Activated T-cell treated with anti-CD3 and anti-CD28 coated beads, Interleukin-2, amount 50 U/mL, for 48 hours (primary cell): ENCODE measurements at regions not wholly inside any gene's neighbourhood (a gene's known extent, or its start where the extent isn't known, plus 50 kb on each side); places are given as distances from the start of the nearest gene placed in this dataset.

Experiments used
- DNase-seq, 2 experiments: peaks; one replicate each; pipeline ENCODE4 v3.0.0-alpha.2; 2020

- DNase-seq, result no peak
Observed at GRCh38 chr12:89895591-89895990, 187.0 kb upstream of the ATP2B1 start.

GRCh38 chr12:89895101-89895500, 186.5 kb upstream of the ATP2B1 start:
- no peak for DNase-seq

GRCh38 chr12:89893972-89894706, 185.5 kb upstream of the ATP2B1 start:
- no peak for DNase-seq

- DNase-seq, result no peak
Observed at GRCh38 chr12:89892436-89892835, 183.8 kb upstream of the ATP2B1 start.

- no peak for DNase-seq
Observed at GRCh38 chr12:89891933-89892332, 183.3 kb upstream of the ATP2B1 start.

- DNase-seq, result no peak
Observed at GRCh38 chr12:89890161-89890560, 181.5 kb upstream of the ATP2B1 start.

GRCh38 chr12:89889062-89889461, 180.4 kb upstream of the ATP2B1 start:
- no peak for DNase-seq

- DNase-seq, result no peak
Observed at GRCh38 chr12:89884952-89885351, 176.3 kb upstream of the ATP2B1 start.

- no peak for DNase-seq
Observed at GRCh38 chr12:89884416-89884898, 175.8 kb upstream of the ATP2B1 start.

- DNase-seq, result no peak
Observed at GRCh38 chr12:89883630-89884389, 175.2 kb upstream of the ATP2B1 start.

- DNase-seq, result no peak
Observed at GRCh38 chr12:89882792-89883191, 174.2 kb upstream of the ATP2B1 start.

GRCh38 chr12:89882050-89882449, 173.4 kb upstream of the ATP2B1 start:
- no peak for DNase-seq

- DNase-seq, result peak; percentile 32 to 40
Observed at GRCh38 chr12:89880690-89881350, 172.2 kb upstream of the ATP2B1 start.

GRCh38 chr12:89879766-89880165, 171.1 kb upstream of the ATP2B1 start:
- no peak for DNase-seq

GRCh38 chr12:89878950-89879349, 170.3 kb upstream of the ATP2B1 start:
- DNase-seq, result no peak

GRCh38 chr12:89878327-89878726, 169.7 kb upstream of the ATP2B1 start:
- DNase-seq, result no peak

GRCh38 chr12:89877671-89878070, 169.0 kb upstream of the ATP2B1 start:
- DNase-seq, result no peak

GRCh38 chr12:89877136-89877535, 168.5 kb upstream of the ATP2B1 start:
- DNase-seq, result no peak

GRCh38 chr12:89875809-89876208, 167.2 kb upstream of the ATP2B1 start:
- no peak for DNase-seq

GRCh38 chr12:89875225-89875624, 166.6 kb upstream of the ATP2B1 start:
- DNase-seq, result no peak

- no peak for DNase-seq
Observed at GRCh38 chr12:89874146-89874545, 165.5 kb upstream of the ATP2B1 start.

- no peak for DNase-seq
Observed at GRCh38 chr12:89873745-89874144, 165.1 kb upstream of the ATP2B1 start.

GRCh38 chr12:89872922-89873630, 164.4 kb upstream of the ATP2B1 start:
- no peak for DNase-seq
